GM12873 (cell line): ENCODE measurements at regions not wholly inside any gene's neighbourhood (a gene's known extent, or its start where the extent isn't known, plus 50 kb on each side); places are given as distances from the start of the nearest gene placed in this dataset.

Experiments used
- TF ChIP-seq, protein P1 (sequence below): IDR thresholded peaks from 2 replicates; pipeline ENCODE4 v1.5.1; 2012; ENCODE audit warnings: low read depth, mild to moderate bottlenecking, moderate library complexity, low read length, control low read depth; ENCODE audit not compliant: insufficient read depth; ENCODE audit errors: missing control alignments

DNA sequence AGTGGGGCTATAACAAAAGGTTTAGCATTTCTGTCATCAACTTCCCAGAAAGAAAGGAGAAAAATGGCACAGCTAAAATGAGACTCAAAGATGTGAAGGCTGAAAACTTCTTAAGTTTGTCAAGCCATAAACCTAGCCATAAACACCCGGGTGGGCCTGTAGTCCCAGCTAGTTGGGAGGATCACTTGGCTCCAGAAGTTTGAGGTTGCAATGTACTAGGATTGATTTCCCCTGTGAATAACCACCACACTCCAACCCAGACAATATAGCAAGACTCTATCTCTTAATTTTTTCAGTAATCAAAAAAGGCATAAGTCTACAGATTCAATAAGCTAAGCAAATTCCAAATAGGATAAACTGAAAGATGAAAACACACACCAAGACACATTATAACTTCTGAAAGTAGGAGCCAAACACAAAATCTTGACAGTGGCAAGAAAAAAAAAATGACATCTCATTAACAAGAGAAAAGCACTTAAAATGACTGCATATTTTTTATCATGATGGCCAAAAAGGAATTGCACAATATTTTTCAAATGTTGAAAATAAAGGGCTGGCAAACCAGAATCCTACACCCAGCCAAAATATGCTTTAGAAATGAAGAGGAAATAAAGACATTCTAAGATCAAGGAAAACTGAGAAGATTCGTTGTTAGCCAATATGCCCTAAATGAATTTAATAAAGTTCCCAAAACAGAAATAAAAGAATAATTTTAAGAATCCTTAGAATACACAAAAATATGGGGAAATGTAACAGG lies 308.4 kb downstream of the BRINP1 start:
- TF ChIP-seq, protein P1, sequence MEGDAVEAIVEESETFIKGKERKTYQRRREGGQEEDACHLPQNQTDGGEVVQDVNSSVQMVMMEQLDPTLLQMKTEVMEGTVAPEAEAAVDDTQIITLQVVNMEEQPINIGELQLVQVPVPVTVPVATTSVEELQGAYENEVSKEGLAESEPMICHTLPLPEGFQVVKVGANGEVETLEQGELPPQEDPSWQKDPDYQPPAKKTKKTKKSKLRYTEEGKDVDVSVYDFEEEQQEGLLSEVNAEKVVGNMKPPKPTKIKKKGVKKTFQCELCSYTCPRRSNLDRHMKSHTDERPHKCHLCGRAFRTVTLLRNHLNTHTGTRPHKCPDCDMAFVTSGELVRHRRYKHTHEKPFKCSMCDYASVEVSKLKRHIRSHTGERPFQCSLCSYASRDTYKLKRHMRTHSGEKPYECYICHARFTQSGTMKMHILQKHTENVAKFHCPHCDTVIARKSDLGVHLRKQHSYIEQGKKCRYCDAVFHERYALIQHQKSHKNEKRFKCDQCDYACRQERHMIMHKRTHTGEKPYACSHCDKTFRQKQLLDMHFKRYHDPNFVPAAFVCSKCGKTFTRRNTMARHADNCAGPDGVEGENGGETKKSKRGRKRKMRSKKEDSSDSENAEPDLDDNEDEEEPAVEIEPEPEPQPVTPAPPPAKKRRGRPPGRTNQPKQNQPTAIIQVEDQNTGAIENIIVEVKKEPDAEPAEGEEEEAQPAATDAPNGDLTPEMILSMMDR: no peak

DNA sequence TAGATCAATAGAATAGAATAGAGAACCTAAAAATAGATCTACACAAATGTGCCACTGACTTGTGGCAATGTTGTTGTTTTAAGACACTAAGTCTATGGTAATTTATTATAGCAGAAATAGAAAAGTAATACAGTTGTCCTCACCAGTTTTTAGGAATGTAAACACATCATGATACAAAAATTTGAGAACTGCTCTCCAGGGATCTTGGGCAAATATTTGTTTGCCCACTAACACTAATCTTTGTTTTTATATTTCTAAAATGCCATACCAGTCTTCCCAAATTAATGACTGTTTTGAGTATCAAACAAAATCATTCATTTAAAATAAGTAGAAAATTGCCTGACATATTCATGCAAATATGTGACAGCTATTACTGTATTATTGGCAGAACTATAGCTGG lies 297.6 kb downstream of the BRINP1 start:
- TF ChIP-seq, protein P1: no peak

DNA sequence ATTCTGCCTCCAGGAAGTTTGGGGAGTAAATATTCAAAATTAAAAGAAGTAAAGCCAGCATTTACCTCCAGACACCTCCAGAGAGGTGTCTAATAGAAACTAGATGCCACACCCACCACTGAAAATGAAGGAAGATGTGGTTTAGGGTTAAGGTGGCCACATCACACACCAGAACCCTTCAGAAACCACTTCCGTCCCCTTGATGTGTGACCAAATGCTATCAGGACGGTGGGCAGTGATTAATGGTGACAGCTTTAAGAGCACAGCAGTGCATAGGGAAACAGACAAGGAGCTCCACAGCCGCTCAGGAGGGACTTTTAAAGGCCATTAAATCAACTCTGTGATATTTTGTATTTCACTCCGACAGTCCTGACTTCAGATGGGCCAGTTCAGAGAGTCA lies 295.2 kb downstream of the BRINP1 start:
- TF ChIP-seq, protein P1: no peak

DNA sequence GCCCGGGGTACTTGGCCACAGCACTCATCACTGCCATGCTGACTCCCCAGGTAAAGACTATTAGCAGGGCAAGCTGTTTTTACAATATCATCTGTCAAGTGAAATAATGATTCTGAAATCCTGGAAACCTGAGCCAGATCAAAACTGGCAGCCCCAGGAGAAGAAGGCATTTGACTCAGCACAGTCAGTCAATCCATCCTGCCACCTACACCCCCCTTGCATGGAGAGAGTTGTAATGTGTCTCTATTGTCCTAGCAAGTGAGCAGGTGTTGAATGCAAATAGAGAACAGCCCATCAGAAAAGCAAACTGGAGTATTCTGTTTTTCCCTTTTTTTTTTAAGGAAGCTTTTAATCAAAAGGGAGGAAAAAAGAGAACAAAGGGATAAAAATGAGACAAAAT lies 291.2 kb downstream of the BRINP1 start:
- TF ChIP-seq, protein P1: no peak

DNA sequence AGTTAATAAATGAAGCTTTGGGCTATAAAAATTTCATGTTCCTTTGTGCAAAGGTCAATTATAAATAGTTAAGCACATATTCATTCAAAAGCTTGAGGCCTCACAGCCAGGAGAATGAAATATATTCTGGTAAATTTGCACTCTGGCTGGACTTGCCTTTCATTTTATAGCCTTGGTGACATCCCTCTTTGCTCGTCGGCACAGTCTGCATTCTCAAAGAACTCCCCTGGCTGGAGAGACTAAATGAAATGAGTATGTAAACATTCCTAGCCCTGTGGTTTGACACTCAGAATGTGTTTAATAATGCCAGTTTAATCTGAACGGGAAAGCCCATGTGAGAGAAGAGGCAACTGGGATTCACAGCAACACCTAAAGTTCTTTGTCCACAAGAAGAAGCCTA lies 285.6 kb downstream of the BRINP1 start:
- TF ChIP-seq, protein P1: no peak

DNA sequence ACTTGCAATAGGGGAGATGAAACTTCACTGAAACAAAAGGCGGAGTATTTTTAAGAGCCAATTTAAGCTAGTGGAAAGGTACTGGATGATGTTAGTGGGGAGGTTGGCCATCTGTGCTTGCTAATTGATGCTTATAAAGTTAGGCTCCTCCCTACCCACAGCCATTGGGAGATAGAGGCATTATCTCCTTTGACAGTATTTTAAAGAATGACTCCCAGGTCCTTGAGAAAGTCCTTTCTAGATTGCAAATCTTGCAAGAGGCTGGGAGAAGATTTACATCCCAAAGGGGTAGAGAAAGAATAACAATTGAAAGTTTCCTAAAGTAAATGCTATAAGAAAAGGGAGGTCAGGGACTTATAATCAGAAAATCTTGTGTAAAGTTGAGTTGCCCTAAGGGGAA lies 282.6 kb downstream of the BRINP1 start:
- TF ChIP-seq, protein P1: no peak

DNA sequence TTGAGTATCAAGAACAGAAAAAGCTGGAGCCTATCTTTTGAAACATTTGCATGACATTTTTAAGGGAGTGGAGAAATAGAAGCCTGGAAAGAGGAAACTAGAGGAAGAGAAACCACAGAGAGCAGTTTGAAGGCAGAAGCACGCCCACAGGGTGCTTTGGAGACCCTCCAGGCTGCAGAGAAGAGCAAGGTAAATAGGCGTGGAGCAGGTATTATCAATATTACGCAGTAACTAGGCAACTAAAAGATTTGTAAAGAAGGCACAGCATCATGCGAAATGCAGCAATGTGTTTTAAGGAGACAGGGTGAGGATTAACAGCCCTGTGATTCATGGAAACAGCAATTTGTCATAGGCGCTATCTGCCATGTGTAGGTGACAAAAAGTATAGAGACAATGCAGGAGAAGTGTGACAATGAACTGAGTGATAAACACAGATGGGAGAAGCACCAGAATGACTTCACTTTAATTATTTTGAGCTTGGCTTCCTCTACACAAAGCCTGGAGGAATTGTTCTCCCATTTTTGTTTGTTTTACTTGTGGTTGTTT lies 281.2 kb downstream of the BRINP1 start:
- TF ChIP-seq, protein P1: no peak
